Mesothelial cell of epicardium (in vitro differentiated cells): ENCODE measurements at regions not wholly inside any gene's neighbourhood (a gene's known extent, or its start where the extent isn't known, plus 50 kb on each side); places are given as distances from the start of the nearest gene placed in this dataset.

Experiments used
- DNase-seq, 2 experiments: peaks; one replicate each; pipeline ENCODE4 v3.0.0; 2021; ENCODE audit warnings: low spot score in 2 of 2; ENCODE audit not compliant: unreplicated experiment in 2 of 2
- H3K27ac Mint-ChIP-seq: 2 replicates; pipeline ENCODE4 v1.8.0; 2021; ENCODE audit warnings: mixed read lengths
- H3K27me3 Mint-ChIP-seq: 2 replicates; pipeline ENCODE4 v1.8.0; 2021; ENCODE audit warnings: low read depth, mixed read lengths
- H3K36me3 Mint-ChIP-seq: 2 replicates; pipeline ENCODE4 v1.8.0; 2021; ENCODE audit warnings: mixed read lengths
- H3K4me1 Mint-ChIP-seq: 2 replicates; pipeline ENCODE4 v1.8.0; 2021; ENCODE audit warnings: mixed read lengths
- H3K4me3 Mint-ChIP-seq: 2 replicates; pipeline ENCODE4 v1.8.0; 2021; ENCODE audit warnings: mild to moderate bottlenecking, moderate library complexity, mixed read lengths
- H3K9me3 Mint-ChIP-seq: 2 replicates; pipeline ENCODE4 v1.8.0; 2021; ENCODE audit warnings: mixed read lengths
- TF ChIP-seq, protein P1 (sequence below): fragments of 200-600 bp; sonication (generic); IDR thresholded peaks from one replicate; pipeline ENCODE4 v1.5.0; 2021; ENCODE audit warnings: antibody characterized with exemption; ENCODE audit not compliant: unreplicated experiment

DNA sequence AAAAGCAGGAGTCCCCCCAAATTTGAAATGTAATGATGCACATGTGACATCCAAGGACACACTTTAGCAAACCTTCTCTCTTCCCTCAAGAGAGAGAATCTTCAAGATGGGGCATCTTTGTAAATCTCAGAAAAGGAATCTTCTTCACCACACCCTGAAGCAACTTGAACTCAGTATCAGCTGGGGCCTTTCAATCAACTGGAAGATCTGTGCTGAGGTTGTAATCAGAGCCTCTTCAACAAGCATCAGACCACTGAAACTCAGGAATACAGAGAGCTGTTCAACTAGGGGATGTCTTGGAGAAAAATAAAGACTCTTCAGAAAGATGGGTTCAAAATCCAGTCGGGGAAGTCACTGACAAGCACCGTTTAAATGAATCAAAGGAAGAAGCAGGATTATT lies 92.5 kb upstream of the CAMK1G start:
- Mint-ChIP-seq H3K4me1 (peaks cover 17% of the 10 kb centered on the region), H3K9me3 (peaks cover 10% of the 10 kb centered on the region), H3K36me3 (peaks cover 2% of the 10 kb centered on the region), H3K27me3 (peaks cover 9% of the 10 kb centered on the region), H3K27ac (no peak overlapping the region), H3K4me3 (no peak overlapping the region)
- no peak for DNase-seq
- TF ChIP-seq, protein P1, sequence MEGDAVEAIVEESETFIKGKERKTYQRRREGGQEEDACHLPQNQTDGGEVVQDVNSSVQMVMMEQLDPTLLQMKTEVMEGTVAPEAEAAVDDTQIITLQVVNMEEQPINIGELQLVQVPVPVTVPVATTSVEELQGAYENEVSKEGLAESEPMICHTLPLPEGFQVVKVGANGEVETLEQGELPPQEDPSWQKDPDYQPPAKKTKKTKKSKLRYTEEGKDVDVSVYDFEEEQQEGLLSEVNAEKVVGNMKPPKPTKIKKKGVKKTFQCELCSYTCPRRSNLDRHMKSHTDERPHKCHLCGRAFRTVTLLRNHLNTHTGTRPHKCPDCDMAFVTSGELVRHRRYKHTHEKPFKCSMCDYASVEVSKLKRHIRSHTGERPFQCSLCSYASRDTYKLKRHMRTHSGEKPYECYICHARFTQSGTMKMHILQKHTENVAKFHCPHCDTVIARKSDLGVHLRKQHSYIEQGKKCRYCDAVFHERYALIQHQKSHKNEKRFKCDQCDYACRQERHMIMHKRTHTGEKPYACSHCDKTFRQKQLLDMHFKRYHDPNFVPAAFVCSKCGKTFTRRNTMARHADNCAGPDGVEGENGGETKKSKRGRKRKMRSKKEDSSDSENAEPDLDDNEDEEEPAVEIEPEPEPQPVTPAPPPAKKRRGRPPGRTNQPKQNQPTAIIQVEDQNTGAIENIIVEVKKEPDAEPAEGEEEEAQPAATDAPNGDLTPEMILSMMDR: no peak

DNA sequence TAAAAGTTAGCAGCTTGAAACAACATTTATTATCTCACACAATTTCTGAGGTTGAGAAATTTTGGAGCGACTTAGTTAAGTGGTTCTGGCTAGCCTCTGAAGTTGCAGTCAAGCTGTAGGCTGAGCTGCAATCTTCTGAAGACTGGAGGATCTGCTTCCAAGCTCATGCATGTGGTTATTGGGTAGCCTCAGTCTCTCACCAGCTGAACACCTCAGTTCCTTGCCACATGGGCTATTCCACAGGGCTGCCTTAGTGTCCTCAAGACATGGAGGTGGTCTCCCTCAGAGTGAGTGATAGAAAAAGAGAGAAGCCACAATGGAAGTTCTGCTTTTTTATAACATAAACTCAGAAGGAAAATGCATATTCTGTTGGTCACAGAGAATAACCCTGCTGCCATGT lies 92.0 kb upstream of the CAMK1G start:
- no peak for DNase-seq
- Mint-ChIP-seq H3K4me3 (no peak overlapping the region), H3K9me3 (peaks cover 12% of the 10 kb centered on the region), H3K27me3 (peaks cover 9% of the 10 kb centered on the region), H3K27ac (no peak overlapping the region), H3K36me3 (peaks cover 2% of the 10 kb centered on the region), H3K4me1 (peaks cover 17% of the 10 kb centered on the region)
- TF ChIP-seq, protein P1: no peak

DNA sequence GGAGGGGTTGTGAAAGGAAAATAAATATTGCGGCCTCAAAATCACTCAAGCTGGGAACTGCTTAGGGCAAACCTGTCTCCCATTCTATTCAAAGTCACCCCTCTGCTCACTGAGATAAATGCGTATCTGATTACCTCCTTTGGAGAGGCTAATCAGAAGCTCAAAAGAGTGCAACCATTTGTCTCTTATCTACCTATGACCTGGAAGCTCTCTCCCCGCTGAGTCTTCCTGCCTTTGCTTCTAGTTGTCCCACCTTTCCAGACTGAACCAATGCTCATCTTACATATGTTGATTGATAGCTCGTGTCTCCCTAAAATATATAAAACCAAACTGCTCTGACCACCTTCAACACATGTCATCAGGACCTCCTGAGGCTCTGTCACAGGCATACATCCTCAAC lies 91.6 kb upstream of the CAMK1G start:
- H3K4me1 Mint-ChIP-seq: peaks cover 17% of the 10 kb centered on the region
- H3K27me3 Mint-ChIP-seq: peaks cover 9% of the 10 kb centered on the region
- H3K9me3 Mint-ChIP-seq: peaks cover 16% of the 10 kb centered on the region
- TF ChIP-seq, protein P1: no peak
- peaks cover 2% of the 10 kb centered on the region for H3K36me3 Mint-ChIP-seq
- DNase-seq: no peak
- no peak overlapping the region for H3K4me3 Mint-ChIP-seq
- H3K27ac Mint-ChIP-seq: no peak overlapping the region

DNA sequence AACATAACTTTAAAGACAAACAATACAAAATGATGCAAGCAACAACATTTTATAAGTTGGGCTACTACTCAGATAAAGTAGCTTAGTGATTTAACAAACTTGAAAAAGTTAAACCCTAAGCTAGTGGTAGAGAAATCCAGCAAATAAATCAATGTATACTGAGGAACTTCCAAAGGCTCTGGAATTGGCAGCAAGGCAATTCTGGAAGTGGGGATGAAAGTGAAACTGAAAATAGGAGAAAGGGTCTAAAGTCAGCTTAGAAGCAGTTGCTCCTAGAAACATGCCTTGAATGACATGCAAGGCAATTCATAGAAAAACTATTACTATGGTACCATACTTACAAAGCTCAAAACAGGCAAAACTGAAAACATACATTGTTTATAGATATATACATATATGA lies 90.0 kb upstream of the CAMK1G start:
- peaks cover 16% of the 10 kb centered on the region for H3K4me1 Mint-ChIP-seq
- no peak for DNase-seq
- peaks cover 9% of the 10 kb centered on the region for H3K27me3 Mint-ChIP-seq
- no peak overlapping the region for H3K27ac Mint-ChIP-seq
- peaks cover 33% of the 10 kb centered on the region for H3K9me3 Mint-ChIP-seq
- H3K36me3 Mint-ChIP-seq: peaks cover 4% of the 10 kb centered on the region
- H3K4me3 Mint-ChIP-seq: no peak overlapping the region
- TF ChIP-seq, protein P1: no peak

DNA sequence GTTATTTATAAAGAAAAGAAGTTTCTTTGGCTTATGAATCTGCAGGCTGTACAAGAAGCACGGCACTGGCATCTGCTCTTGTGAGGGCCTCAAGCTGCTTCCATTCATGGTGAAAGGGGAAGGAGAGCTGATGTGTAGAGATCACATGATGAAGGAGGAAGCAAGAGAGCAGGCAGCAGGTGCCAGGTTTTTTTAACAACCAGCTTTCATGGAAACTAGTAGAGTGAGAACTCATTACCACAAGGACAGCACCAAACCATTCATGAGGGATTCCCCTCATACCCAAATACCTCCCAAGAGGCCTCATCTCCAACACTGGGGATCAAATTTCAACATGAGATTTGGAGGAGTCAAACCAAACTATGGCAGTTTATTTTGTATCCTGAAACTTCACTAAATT lies 85.8 kb upstream of the CAMK1G start:
- Mint-ChIP-seq H3K4me3 (no peak overlapping the region), H3K9me3 (peaks cover 56% of the 10 kb centered on the region), H3K27me3 (no peaks in the 10 kb centered on the region), H3K36me3 (peaks cover 13% of the 10 kb centered on the region), H3K27ac (no peak overlapping the region), H3K4me1 (peaks cover 5% of the 10 kb centered on the region)
- TF ChIP-seq, protein P1: no peak
- no peak for DNase-seq

DNA sequence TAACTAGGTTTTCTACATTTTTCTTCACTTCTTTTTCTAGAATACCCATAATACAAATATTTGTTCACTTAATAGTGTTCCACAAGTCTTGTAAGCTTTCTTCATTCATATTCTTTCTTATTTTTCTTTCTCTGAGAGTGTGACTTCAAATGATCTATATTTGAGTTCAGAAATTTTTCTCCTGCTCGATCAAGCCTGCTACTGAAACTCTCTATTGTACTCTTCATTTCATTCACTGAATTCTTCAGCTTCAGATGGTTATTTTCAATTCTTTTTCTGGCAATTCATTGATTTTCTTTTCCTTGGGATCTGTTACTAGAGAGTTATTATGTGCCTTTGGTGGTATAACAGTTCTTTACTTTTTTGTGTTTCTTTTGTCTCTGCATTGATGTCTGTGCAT lies 82.5 kb upstream of the CAMK1G start:
- no peak for DNase-seq
- Mint-ChIP-seq H3K9me3 (peaks cover 45% of the 10 kb centered on the region), H3K4me1 (no peaks in the 10 kb centered on the region), H3K36me3 (peaks cover 11% of the 10 kb centered on the region), H3K27ac (no peak overlapping the region), H3K4me3 (no peak overlapping the region), H3K27me3 (no peaks in the 10 kb centered on the region)
- TF ChIP-seq, protein P1: no peak
